ENCODE measurements at regions not wholly inside any gene's neighbourhood (a gene's known extent, or its start where the extent isn't known, plus 50 kb on each side); places are given as distances from the start of the nearest gene placed in this dataset.

- no peak for DNase-seq (ENCODE audit: low read depth in 2 of 2)
Measured at GRCh38 chr22:22148905-22149304, 95.7 kb upstream of the VPREB1 start.

DNA sequence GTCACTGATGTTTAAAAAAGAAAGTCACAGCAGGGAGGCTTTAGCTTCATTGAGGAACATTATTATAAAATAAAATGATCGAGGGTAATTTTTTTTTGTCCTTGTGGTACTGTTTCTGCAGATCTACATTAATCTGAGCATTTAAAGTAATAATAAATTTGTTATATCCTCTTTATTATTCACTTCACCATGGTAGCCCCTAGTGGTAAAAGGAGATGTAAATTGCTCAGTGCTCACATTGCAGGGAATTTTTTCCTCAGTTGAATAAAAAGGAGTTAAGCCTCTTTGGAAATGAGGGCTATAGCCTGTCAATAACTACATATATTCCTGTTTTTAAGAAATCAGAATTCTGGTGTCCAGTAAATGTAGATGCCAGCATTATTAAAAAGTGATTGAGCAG, 99.7 kb upstream of the VPREB1 start:
- DNase-seq (ENCODE audit: low read depth in 2 of 2), result no peak

GRCh38 chr22:22143448-22143847, 101.1 kb upstream of the VPREB1 start:
- no peak for DNase-seq (ENCODE audit: low read depth in 2 of 2)

- no peak for DNase-seq (ENCODE audit: low read depth in 2 of 2)
Measured at GRCh38 chr22:22142661-22143060, 101.9 kb upstream of the VPREB1 start.

- no peak for DNase-seq (ENCODE audit: low read depth in 2 of 2)
Measured at GRCh38 chr22:22141771-22142591, 102.6 kb upstream of the VPREB1 start.

DNA sequence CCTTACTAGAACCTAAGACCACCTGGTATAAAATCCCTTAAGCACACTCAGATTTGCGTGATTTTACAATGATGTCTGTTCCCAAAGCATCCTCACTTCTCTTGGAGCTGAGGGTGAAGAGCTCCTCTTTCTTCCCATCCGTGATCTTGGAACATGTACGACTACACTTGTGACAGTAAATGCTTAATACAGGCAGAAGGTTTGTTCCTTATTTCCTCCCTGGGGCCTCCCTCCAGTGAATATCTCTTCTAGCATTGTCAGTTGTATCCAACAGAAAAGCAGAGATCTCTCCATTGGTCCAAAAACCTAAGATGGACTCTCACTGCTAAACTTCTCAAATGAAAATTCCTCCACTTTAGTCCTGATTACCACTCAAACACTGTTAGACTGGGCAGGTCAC, 103.6 kb upstream of the VPREB1 start:
- DNase-seq (ENCODE audit: low read depth in 2 of 2), result no peak

GRCh38 chr22:22139364-22139763, 105.2 kb upstream of the VPREB1 start:
- DNase-seq (ENCODE audit: low read depth in 2 of 2), result no peak

GRCh38 chr22:22138915-22139314, 105.7 kb upstream of the VPREB1 start:
- no peak for DNase-seq (ENCODE audit: low read depth in 2 of 2)

GRCh38 chr22:22137891-22138290, 106.7 kb upstream of the VPREB1 start:
- DNase-seq (ENCODE audit: low read depth in 2 of 2), result no peak

DNA sequence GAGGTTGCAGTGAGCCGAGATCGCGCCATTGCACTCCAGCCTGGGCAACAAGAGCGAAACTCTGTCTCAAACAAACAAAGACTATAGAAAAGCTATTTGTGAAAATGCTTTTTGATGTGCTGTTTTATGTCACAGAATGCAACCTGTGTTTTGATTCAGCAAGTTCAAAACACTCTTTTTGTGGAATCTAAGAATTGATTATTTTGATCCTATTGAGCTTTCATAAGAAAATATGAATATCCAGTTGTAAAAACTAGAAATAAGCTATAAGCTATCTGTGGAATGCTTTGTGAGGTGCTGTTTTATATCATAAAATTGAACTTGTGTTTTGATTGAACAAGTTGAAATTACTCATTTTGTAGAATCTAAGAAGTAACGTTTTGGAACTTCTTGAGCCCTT, 110.7 kb upstream of the VPREB1 start:
- DNase-seq (ENCODE audit: low read depth in 2 of 2), result no peak

- DNase-seq (ENCODE audit: low read depth in 2 of 2), result no peak
Measured at GRCh38 chr22:22130953-22131608, 113.5 kb upstream of the VPREB1 start.

GRCh38 chr22:22129387-22129786, 115.2 kb upstream of the VPREB1 start:
- no peak for DNase-seq (ENCODE audit: low read depth in 2 of 2)

DNA sequence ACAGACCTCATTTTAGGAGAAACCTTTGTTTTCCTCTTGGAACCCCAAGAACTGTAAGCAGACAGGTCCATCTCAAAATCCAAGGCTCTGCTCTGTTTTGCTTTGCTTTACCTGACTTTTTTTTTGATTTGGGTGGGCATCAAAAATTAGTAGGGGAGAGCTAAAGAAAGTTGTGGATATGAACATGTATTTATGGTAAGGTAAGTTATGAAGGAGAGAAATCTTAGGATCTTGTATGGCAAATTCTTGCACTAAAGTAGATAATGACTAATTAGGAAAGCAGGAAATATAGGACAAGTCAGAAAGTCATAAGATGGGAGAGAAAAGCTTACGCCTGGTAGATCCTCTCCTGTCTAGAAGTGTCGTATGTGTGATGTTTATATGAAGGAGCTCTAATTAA, 116.1 kb upstream of the VPREB1 start:
- DNase-seq (ENCODE audit: low read depth in 2 of 2), result no peak

DNA sequence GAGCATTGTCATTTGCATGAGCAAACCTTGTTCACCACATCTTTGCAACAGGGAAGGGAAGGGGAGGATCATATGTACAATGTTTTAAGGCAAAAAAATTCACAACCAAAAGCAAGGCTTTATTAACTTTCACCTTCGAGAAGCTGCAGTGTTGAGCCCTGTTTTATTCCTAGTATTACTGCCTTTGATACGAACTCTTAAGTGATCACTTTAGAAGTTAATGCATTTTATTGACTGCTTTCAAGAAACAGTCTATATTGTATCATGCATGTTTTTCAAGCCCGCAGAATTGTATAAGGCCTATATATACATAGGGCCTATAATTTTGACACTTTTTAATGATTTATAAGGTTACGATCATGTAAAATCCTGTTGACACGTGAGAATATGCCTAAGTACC, 117.5 kb upstream of the VPREB1 start:
- DNase-seq (ENCODE audit: low read depth in 2 of 2), result no peak

DNA sequence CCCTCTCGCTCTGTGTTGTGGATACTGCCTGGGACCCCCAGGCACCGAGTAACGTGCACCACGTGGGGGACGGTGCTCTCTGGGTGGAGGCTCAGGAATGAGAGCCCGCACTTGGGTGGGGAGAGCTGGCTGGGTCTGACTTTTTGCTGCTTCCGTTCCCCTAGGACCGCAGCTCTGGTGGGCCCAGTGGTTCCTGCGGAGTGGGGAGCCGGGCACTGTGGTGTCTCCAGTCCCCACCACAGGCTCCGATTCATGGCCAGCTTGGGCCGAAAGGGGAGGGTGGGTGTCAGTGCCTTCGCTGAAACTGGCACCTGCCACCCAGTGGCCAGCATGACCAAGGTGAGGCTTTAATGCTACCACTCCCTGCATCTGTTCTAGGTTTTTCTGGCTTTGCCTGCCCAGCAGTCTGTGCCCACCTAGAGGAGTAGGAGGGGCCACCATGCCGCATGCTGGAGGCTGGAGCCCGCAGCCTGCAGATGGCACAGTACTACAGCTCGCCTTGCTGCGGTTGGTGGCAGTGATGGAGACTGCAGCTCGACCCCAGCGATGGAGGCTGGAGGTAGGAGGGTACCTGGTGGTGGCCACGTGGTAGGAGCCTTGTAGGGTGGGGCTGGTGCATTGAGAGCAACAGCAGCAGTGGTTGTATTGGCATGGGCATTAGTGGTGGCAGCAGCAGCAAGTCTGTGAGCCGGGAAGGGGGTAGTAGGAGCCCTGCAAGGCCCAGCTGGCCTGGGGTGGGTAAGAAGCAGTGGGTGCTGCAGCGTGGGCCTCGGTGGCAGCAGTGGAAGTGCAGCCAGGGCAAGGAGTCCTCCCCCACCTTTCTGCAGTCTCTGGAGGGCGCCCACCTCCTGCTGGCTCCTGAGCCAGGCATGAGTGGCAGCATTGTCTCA, 118.8 kb upstream of the VPREB1 start:
- DNase-seq (ENCODE audit: low read depth in 2 of 2), result no peak

- no peak for DNase-seq (ENCODE audit: low read depth in 2 of 2)
Measured at GRCh38 chr22:22125028-22125578, 119.5 kb upstream of the VPREB1 start.

- no peak for DNase-seq (ENCODE audit: low read depth in 2 of 2)
Measured at GRCh38 chr22:22124374-22124773, 120.2 kb upstream of the VPREB1 start.

DNA sequence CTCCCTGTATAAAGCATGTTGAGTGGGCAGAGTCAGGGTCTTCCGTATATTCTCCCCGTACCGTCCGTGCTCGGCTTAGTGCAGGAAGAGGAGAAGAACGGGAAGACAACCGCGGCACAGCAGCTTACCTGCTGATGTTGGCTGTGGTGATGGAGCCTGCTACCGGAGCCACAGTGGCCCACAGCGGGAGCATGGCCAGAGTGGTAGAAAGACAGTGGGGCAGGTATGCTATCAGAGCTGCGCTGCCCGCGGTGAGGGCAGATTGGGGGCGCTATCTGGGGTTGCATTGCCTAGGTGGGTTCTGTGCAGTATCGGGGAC, 120.7 kb upstream of the VPREB1 start:
- DNase-seq (ENCODE audit: low read depth in 2 of 2), result no peak

GRCh38 chr22:22123118-22123959, 121.2 kb upstream of the VPREB1 start:
- DNase-seq (ENCODE audit: low read depth in 2 of 2), result no peak

DNA sequence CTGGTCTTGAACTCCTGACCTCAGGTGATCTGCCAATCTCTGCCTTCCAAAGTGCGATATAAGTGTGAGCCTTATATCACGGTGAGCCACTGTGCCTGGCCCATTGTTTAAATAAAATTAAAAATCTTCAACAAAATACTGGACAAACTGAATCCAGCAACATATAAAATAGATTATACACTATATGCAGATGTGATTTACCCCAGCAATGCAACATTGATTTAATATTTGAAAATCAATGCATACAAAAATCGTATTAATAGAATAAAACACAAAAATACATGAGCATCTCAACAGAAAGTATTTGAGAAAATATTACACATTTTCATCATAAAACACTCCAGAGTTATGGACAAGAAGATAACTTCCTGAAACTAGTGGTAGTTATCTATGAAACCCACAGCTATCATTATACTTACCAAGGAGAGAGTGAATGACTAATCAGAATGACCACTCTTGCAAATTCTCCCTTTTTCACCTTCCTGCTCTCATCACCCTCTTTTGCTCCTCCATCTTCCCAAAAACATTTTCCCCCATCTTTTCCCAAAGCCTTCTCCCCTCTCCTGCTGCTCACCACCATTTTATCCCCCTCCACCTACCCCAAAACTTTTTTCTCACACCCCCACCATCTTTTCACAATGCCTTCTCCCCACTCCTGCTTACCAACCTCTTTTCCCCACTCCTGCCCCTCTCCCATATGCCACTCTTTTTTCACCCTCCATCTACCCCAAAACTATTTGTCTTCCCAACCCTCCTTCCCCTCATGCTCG, 122.1 kb upstream of the VPREB1 start:
- DNase-seq (ENCODE audit: low read depth in 2 of 2), result no peak

DNA sequence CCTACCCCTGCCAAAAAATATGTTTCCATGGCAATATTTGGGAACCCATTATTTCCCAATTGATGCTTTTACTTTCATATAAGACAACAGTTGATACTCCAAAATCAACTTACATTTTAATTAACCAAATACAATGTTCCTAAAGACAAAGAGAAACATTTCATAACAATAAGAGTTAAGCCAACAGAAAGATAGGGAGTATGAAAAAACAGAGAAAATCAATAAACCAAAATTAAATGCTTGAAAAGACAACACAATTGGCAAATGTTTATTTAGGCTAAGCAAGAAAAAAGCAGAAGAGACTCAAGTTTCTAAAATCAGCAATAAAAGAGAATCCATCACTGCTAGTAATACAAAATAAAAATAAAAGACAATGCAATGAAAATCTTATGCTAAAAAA, 123.1 kb upstream of the VPREB1 start:
- DNase-seq (ENCODE audit: low read depth in 2 of 2), result no peak

All from activated CD4-positive, alpha-beta T cell treated with anti-CD3 and anti-CD28 coated beads for 24 hours (primary cell).